ENCODE measurements at regions not wholly inside any gene's neighbourhood (a gene's known extent, or its start where the extent isn't known, plus 50 kb on each side); places are given as distances from the start of the nearest gene placed in this dataset.
A peak's percentile ranks its signal among the peaks of the same experiment; 100 is the strongest.
"Not testable (repeated sequence)": the region's sequence is repeated elsewhere in the genome, so short reads cannot be mapped to it uniquely, and the experiment has no call there.

GRCh38 chr5:158235159-158235547, 376.2 kb upstream of the CLINT1 start:
- H3K27ac ChIP-seq = no peak overlapping the region
- in situ Hi-C loops (cut with MboI) = no loop called here
- WGBS, 2 experiments (ENCODE audit: low coverage in 1 of 2, low lambda C conversion rate in 2 of 2, missing lambda C conversion rate in 2 of 2) = 90 to 96% methylated on average over 4 of the region's 4 CpGs

GRCh38 chr5:158234323-158235158, 375.6 kb upstream of the CLINT1 start:
- 59 to 67% methylated on average over 11 of the region's 11 CpGs for WGBS, 2 experiments (ENCODE audit: low coverage in 1 of 2, low lambda C conversion rate in 2 of 2, missing lambda C conversion rate in 2 of 2)
- no peaks in the 10 kb centered on the region for H3K9me2 ChIP-seq (ENCODE audit: insufficient read depth)
- no peak overlapping the region for H3K4me2 ChIP-seq (ENCODE audit: unreplicated experiment)
- no peaks in the 10 kb centered on the region for H3K36me3 ChIP-seq (ENCODE audit: low read depth)
- no peak overlapping the region for H3K4me3 ChIP-seq
- 0 out of 2 replicates have a peak, but pooled peaks cover 8% of the 10 kb centered on the region for H3K4me1 ChIP-seq (ENCODE audit: insufficient read depth)
- H3K27me3 ChIP-seq (replicated peaks; ENCODE audit: insufficient read depth) = no peaks in the 10 kb centered on the region
- in situ Hi-C loops (cut with MboI) = no loop called here
- no peak overlapping the region for H2AFZ ChIP-seq
- no peak for TF ChIP-seq EZH2 (IDR thresholded peaks at IDR 0.05; ENCODE audit: insufficient read depth, poor library complexity, severe bottlenecking)
- no peak for TF ChIP-seq EZH2phosphoT487 (IDR thresholded peaks at IDR 0.05; ENCODE audit: insufficient read depth, low read depth)
- no peak overlapping the region for H3K9ac ChIP-seq
- H3K9me3 ChIP-seq (ENCODE audit: low read depth) = no peaks in the 10 kb centered on the region
- peak; percentile 63 for DNase-seq
- H4K20me1 ChIP-seq (ENCODE audit: insufficient read depth) = no peaks in the 10 kb centered on the region
- no peaks in the 10 kb centered on the region; the same call in 1 of the 2 replicates for H3F3A ChIP-seq (ENCODE audit: insufficient read depth)
- no peak overlapping the region for H3K27ac ChIP-seq
- H3K79me2 ChIP-seq (ENCODE audit: insufficient read depth) = no peaks in the 10 kb centered on the region

More at GRCh38 chr5:158235159-158235547, 376.2 kb upstream of the CLINT1 start:
- H3K4me2 ChIP-seq (ENCODE audit: unreplicated experiment) = no peak overlapping the region
- H3K4me3 ChIP-seq = no peak overlapping the region
- H2AFZ ChIP-seq = no peak overlapping the region
- no peaks in the 10 kb centered on the region for H3K79me2 ChIP-seq (ENCODE audit: insufficient read depth)
- H3K9ac ChIP-seq = no peak overlapping the region
- H3K4me1 ChIP-seq (ENCODE audit: insufficient read depth) = 0 out of 2 replicates have a peak, but pooled peaks cover 8% of the 10 kb centered on the region
- no peak for TF ChIP-seq EZH2 (IDR thresholded peaks at IDR 0.05; ENCODE audit: insufficient read depth, poor library complexity, severe bottlenecking)
- TF ChIP-seq EZH2phosphoT487 (IDR thresholded peaks at IDR 0.05; ENCODE audit: insufficient read depth, low read depth) = no peak
- H4K20me1 ChIP-seq (ENCODE audit: insufficient read depth) = no peaks in the 10 kb centered on the region
- H3K27me3 ChIP-seq (replicated peaks; ENCODE audit: insufficient read depth) = no peaks in the 10 kb centered on the region
- H3K36me3 ChIP-seq (ENCODE audit: low read depth) = no peaks in the 10 kb centered on the region
- no peaks in the 10 kb centered on the region for H3K9me3 ChIP-seq (ENCODE audit: low read depth)
- no peaks in the 10 kb centered on the region; the same call in 1 of the 2 replicates for H3F3A ChIP-seq (ENCODE audit: insufficient read depth)
- DNase-seq = no peak
- no peaks in the 10 kb centered on the region for H3K9me2 ChIP-seq (ENCODE audit: insufficient read depth)

GRCh38 chr5:158233735-158234322, 374.9 kb upstream of the CLINT1 start:
- DNase-seq = no peak
- Histone ChIP-seq H3K9ac (no peak overlapping the region), H4K20me1 (ENCODE audit: insufficient read depth) (no peaks in the 10 kb centered on the region), H3K79me2 (ENCODE audit: insufficient read depth) (no peaks in the 10 kb centered on the region), H2AFZ (no peak overlapping the region), H3K4me2 (ENCODE audit: unreplicated experiment) (no peak overlapping the region), H3K9me2 (ENCODE audit: insufficient read depth) (no peaks in the 10 kb centered on the region), H3K27me3 (replicated peaks; ENCODE audit: insufficient read depth) (no peaks in the 10 kb centered on the region), H3K36me3 (ENCODE audit: low read depth) (no peaks in the 10 kb centered on the region), H3F3A (ENCODE audit: insufficient read depth) (no peaks in the 10 kb centered on the region; the same call in 1 of the 2 replicates), H3K9me3 (ENCODE audit: low read depth) (no peaks in the 10 kb centered on the region), H3K4me3 (no peak overlapping the region), H3K27ac (no peak overlapping the region), H3K4me1 (ENCODE audit: insufficient read depth) (0 out of 2 replicates have a peak, but pooled peaks cover 8% of the 10 kb centered on the region)
- TF ChIP-seq EZH2 (IDR thresholded peaks at IDR 0.05; ENCODE audit: insufficient read depth, poor library complexity, severe bottlenecking) = no peak
- no peak for TF ChIP-seq EZH2phosphoT487 (IDR thresholded peaks at IDR 0.05; ENCODE audit: insufficient read depth, low read depth)
- in situ Hi-C loops (cut with MboI) = no loop called here
- 90 to 98% methylated on average over 2 of the region's 2 CpGs for WGBS, 2 experiments (ENCODE audit: low coverage in 1 of 2, low lambda C conversion rate in 2 of 2, missing lambda C conversion rate in 2 of 2)

- H3K27me3 ChIP-seq (replicated peaks; ENCODE audit: insufficient read depth); H3K27ac ChIP-seq; H3K36me3 ChIP-seq (ENCODE audit: low read depth); in situ Hi-C loops (cut with MboI); H3F3A ChIP-seq (ENCODE audit: insufficient read depth); H3K4me2 ChIP-seq (ENCODE audit: unreplicated experiment); H3K9me3 ChIP-seq (ENCODE audit: low read depth); H3K4me3 ChIP-seq; H2AFZ ChIP-seq; H3K4me1 ChIP-seq (ENCODE audit: insufficient read depth); H3K9ac ChIP-seq; H3K79me2 ChIP-seq (ENCODE audit: insufficient read depth); H4K20me1 ChIP-seq (ENCODE audit: insufficient read depth); H3K9me2 ChIP-seq (ENCODE audit: insufficient read depth); DNase-seq: not testable (repeated sequence)
- WGBS, 2 experiments (ENCODE audit: low coverage in 1 of 2, low lambda C conversion rate in 2 of 2, missing lambda C conversion rate in 2 of 2) = 73 to 74% methylated on average over 5 of the region's 5 CpGs
These were observed 368.4 kb upstream of the CLINT1 start for GRCh38 chr5:158227314-158227713.

All from GM23248 (cell line).